HG02840 (cell line): ENCODE measurements at regions not wholly inside any gene's neighbourhood (a gene's known extent, or its start where the extent isn't known, plus 50 kb on each side); places are given as distances from the start of the nearest gene placed in this dataset.

Source experiments
- ATAC-seq: cut with Tn5 transposase; IDR thresholded peaks from one replicate; pipeline ENCODE4 v1.9.1; 2021; ENCODE audit warnings: mild to moderate bottlenecking, moderate library complexity, moderate number of reproducible peaks; ENCODE audit not compliant: unreplicated experiment, low FRiP score

- ATAC-seq = no peak
These were observed 356.5 kb downstream of the ZIC4 start for GRCh38 chr3:147049821-147050220.

GRCh38 chr3:147049305-147049704, 357.0 kb downstream of the ZIC4 start:
- no peak for ATAC-seq

DNA sequence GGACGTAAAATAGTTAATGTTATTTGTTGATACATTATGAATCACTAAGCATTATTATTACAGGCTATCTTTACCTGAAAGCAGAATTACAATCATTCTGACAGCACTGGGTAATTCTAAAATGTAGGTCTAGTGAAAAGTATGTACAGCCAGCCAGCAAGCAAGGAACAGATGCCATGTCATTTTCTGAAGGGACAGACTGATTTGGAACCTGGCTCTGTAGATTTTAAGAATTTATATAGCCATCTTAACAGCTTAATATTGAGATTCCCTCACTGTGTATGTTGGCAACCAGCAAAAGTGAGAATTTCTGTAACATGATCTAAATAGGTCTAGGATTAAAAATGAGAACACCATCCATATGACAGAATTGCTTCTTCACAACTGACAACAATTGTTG, 359.4 kb downstream of the ZIC4 start:
- no peak for ATAC-seq

DNA sequence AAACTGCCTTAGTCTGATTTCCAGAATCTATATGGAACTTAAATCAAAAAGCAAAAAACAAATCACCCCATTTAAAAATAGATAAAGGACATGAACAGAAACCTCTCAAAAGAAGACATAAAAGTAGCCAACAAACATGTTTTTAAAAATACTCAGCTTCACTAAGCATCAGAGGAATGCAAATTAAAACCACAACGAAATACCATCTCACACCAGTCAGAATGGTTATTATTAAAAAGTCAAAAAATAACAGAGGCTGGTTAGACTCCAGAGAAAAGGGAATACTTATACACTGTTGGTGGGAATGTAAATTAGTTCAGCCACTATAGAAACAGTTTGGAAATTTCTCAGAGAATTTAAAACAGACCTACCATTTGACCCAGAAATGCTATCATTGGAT, 367.9 kb downstream of the ZIC4 start:
- no peak for ATAC-seq

DNA sequence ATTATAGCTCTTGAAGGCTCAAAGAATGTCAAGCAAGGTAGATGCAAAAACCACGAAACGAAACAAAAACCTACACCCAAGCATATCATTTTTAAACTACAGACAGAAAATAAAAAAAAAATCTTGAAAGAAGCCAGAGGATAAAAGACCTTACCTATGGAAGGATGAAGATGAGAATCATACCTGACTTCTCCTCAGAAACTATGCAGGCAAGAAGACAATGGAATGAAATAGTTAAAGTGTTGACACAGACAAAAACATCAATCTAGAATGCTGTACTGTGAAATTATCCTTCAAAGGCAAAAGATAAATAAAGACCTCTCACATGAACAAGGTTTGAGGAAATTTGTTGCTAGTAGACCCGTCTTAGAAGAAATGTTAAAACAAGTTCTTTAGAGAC, 372.0 kb downstream of the ZIC4 start:
- ATAC-seq = no peak

GRCh38 chr3:147030274-147030673, 376.1 kb downstream of the ZIC4 start:
- no peak for ATAC-seq

GRCh38 chr3:147015334-147015733, 391.0 kb downstream of the ZIC4 start:
- ATAC-seq = no peak

DNA sequence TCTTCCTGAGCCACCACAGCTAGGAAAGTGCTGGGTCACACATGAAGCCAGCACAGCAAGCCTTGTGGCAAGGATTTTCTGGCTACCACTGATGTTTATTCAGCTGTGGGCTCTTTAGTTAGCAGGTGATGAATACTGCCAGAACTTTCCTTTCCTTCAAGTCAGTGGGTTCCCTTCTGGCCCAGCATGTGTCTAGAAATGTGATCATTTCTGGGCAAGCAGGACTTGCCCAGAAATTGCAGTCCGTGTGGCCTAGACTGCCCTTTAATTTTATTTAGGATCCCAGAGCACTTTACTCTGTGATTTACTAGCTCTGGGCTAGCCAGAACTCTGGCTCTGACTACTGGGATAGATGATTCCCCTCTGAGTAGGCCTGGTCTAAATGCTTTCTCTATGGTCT, 397.5 kb downstream of the ZIC4 start:
- no peak for ATAC-seq

DNA sequence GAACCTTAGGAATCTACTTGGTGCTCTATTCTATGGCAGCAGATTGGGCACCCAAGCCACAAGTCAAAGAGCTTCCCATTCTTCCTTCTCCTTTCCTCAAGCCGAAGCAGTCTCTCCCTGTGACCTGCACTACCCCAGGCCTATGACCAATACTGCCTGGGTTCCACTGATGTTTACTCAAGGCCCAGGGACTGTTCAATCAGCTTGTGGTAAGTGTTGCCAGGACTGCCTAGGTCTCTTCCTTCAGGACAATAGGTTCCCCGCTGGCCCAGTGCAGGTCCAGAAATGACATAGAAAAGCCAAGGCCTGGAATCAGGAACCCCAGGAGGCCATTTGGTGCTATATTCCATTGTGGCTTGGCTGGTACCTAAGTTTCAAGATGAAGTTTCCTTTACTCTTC, 397.9 kb downstream of the ZIC4 start:
- no peak for ATAC-seq

GRCh38 chr3:147007736-147008245, 398.6 kb downstream of the ZIC4 start:
- ATAC-seq = no peak

GRCh38 chr3:147002721-147003120, 397.6 kb upstream of the PLSCR5 start:
- ATAC-seq = no peak

GRCh38 chr3:147000274-147000673, 395.1 kb upstream of the PLSCR5 start:
- no peak for ATAC-seq

DNA sequence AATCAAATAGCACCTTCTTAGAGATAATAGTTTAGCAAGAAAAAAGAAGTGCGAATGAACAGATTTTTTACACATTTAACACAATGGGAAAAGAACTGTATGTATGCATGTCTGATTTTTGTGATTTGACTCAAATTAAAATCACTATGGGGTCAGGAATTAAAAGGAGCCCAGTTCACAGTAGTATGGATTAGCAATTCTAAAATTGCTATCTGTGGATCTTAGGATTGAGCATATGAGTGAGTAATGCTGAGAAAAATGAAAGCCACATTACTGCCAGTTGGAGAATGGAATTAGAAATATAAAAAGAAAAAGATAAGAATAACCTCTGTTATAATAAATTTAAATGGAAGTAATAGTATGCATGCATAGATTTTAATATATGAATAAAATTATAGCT, 386.8 kb upstream of the PLSCR5 start:
- no peak for ATAC-seq

DNA sequence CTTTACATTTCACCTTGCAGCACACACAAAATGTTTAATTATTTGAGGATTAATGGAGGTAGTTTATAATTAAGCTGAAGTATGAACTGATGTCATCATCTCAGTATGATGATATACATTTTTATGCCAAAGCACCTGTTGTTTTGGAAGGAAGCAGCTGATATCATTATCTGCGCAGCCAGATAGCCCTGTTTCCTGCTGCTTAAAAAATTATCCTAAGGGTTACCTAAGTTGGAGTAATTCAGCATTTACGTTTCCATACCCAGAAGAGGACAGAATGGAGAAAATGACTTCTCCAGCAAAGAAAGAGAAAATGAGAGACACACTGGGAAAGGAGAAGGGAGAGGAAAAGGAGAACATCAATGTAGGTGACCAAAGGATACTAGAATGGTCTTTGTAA, 370.3 kb upstream of the PLSCR5 start:
- ATAC-seq = no peak

GRCh38 chr3:146975032-146975431, 369.9 kb upstream of the PLSCR5 start:
- no peak for ATAC-seq

- ATAC-seq = no peak
These were observed 368.9 kb upstream of the PLSCR5 start for GRCh38 chr3:146974001-146974400.

DNA sequence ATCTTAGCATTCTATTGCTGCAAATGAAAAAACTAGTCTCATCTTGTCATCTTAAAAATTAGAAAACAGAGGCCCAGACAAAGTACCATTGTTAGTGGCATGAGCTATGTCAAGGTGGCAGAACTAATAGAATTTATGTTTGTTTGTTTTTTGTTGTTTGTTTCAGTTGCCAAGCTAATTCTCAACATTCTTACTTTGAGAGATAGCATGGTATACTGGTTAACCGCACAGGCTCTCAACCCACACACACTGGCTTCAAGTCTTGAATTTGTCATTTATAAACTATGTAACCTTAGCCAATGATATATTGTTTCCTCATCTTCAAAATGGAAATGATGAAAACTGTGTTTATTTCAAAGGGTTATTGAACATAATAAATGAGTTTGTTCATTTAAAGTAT, 367.6 kb upstream of the PLSCR5 start:
- ATAC-seq = no peak

DNA sequence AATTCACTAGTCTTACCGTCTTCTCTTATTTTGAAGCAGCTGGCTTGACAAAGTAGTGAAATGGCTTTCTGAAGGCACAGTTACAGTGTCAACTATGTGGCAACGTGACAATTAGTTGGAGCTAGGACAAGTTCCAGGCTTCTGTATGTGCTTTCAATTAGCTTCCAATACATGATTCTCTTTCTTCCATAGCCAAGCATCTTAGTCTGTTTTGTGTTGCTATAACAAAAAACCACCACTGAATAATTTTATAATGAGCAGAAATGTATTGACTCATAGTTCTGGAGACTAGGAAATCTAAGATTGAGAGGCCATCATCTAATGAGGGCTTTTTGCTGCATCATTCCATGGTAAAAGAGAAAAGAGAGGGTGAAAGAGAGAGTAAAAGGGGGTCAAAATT, 365.1 kb upstream of the PLSCR5 start:
- no peak for ATAC-seq

DNA sequence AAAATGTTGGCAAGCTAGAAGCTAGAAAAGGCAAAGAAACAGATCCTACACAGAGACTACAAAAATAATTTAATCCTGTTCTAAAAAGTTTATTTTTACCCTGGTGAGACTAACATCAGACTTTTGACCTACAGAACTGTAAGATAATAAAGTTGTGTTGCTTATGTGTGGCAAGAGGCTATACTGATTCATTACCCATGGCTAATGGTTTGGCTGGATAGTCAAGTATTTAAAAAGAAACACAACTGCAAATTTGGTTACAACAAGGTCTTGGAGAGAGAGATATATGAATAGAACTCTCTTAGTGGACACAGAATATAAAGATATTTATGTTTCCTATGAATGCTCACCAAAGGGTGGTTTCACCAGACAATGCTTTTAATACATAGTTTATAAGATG, 364.2 kb upstream of the PLSCR5 start:
- no peak for ATAC-seq

GRCh38 chr3:146968204-146968651, 363.1 kb upstream of the PLSCR5 start:
- no peak for ATAC-seq

GRCh38 chr3:146967783-146968182, 362.6 kb upstream of the PLSCR5 start:
- ATAC-seq = no peak

- ATAC-seq = no peak
These were observed 361.0 kb upstream of the PLSCR5 start for GRCh38 chr3:146966124-146966523.

GRCh38 chr3:146953511-146953981, 348.4 kb upstream of the PLSCR5 start:
- no peak for ATAC-seq
